ENCODE measurements at regions not wholly inside any gene's neighbourhood (a gene's known extent, or its start where the extent isn't known, plus 50 kb on each side); places are given as distances from the start of the nearest gene placed in this dataset.

DNA sequence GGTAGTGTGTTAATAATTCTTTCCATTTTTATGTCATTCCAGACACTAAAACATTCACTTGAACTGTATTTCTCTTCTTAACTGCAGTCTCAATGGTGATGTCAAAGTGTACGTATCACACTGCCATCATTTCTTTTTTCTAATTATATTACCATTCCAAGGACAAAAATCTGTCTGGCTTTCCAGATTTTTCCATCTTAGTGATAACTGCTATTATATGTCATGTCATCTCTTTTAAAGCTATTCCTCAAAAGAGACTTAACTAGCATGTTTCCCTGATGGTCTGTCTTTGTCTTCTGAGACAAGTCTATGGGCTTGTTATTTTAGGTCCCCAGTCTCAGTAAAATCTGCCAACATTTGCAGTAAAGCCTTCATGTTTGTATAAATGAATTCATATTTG lies 1207.1 kb downstream of the PCDH17 start:
- no peak for DNase-seq

- no peak for DNase-seq
Observed at GRCh38 chr13:58843071-58843470, 1211.5 kb downstream of the PCDH17 start.

GRCh38 chr13:58843567-58843966 lies 1212.0 kb downstream of the PCDH17 start:
- DNase-seq = no peak

DNA sequence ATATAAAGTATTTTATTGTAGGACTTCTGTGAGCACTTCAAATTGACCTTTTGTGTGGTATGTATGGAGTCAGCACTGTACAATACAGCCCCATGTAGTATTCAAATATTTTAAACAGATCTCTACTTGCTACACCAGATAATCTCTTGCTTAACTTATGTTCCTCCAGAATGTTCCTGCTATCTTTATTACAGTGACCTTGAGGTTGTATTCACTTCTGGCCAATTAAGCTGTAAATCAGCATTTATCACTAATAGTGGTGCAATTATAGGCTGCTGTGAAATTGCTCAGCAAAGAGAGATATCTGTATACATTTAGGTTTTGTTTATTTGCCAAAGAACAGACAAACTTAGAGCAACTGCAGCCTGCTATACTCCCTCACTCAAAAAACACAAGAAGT lies 1218.6 kb downstream of the PCDH17 start:
- no peak for DNase-seq

DNA sequence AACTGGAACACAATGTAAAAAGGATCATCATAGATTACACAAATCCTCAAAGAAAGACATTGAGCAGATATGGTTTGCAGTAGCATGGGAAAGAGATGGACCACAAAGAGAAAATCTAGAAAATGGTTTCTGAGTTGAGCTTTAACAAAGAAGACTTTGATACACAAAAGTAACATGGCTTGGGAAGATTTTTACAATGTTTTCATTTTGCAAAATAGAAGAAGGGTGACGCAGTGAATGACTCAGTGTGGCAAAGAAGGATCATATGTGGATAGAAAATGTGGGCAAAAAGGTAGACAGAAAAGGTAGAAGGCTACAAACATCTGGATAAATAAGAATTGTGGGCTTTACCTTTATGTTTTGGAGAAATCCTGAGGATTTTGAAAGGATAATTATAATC lies 1220.5 kb downstream of the PCDH17 start:
- DNase-seq = no peak

DNA sequence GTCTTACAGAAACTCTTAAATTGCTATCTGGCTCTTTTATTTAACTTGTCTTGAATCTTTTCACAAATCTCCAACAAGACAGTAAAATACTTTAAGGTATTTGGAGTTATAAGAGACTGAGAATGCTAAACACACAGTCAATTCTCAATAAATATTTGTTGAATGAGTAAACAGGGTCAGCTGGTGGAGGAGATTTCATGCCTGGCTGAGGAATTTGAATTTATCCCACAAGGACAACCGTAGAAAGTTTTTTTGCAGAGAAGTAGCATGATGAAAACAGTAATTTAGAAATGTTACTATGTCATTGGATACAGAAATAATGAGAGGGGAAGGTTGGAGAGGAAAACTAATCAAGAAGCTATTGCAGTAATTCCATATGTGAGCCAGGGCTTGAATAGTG lies 1223.7 kb downstream of the PCDH17 start:
- DNase-seq = no peak

- DNase-seq = no peak
Observed at GRCh38 chr13:58858870-58859371, 1227.4 kb downstream of the PCDH17 start.

DNA sequence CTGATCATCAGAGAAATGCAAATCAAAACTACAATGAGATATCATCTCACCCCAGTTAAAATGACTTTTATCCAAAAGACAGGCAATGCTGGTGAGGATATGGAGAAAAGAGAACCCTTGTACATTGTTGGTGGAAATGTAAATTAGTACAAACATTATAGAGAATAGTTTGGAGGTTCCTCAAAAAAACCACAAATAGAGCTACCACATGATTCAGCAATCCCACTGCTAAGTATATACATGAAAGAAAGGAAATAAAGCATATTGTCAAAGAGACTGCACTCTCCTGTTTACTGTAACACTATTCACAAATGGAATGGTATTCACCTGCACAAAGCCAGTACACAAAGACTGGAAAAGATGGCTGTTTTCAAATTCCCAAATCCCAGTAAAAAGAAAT lies 1233.7 kb downstream of the PCDH17 start:
- DNase-seq = no peak

DNA sequence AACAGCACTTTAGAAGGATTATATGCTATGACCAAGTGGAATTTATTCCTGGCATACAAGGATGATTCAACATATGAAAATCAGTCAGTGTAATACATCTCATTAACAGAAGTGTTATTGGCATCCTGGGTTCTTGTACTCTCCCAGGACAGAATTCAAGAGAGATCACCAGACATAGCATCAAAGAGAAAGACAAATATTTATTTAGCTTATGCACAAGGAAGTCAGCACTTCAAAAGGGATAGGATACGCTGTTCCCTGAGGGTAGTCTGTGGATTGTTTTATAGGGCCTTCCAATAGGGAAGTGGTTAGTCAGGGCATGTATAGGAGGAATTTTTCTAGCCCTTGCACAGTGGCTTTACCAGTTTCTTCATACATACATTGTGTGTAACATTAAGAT lies 1238.0 kb downstream of the PCDH17 start:
- DNase-seq = no peak

DNA sequence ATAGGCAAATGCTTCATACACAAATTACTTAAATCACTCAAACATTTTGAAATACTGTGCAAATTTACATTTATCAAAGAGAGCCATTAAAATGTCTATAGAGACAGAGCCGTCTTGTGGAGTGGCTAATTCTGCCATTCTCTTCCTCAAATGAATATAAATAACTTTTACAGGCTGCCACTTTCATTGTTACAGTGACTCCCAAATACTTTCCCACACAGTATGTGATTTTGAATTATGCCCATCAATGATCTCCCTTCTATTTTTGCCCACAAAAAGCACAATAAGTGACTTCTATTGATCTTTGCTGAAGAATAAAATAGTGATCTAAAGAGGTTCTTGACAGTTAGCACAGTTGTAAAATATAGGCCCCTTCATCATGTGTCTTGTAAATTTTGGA lies 1244.9 kb downstream of the PCDH17 start:
- DNase-seq = no peak

DNA sequence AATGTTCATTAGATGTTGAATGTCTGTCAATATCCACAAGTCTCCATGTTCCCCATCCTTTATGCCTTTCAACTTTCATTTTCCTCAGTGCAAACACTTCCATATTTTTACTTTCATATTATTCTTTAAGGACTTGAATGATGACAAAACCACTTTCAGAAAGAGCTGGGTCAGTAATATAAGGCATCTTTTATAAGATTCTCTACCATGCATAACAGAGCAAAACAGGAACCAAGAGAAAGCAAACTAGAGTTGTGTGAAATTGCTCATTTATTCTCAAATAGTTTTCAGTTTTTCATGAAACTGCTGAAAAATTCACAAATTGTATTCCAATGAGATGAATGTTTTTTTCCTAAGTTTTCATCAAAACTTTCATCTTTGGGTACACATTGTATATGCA lies 1247.6 kb downstream of the PCDH17 start:
- DNase-seq = no peak

GRCh38 chr13:58882516-58882915 lies 1251.0 kb downstream of the PCDH17 start:
- no peak for DNase-seq

DNA sequence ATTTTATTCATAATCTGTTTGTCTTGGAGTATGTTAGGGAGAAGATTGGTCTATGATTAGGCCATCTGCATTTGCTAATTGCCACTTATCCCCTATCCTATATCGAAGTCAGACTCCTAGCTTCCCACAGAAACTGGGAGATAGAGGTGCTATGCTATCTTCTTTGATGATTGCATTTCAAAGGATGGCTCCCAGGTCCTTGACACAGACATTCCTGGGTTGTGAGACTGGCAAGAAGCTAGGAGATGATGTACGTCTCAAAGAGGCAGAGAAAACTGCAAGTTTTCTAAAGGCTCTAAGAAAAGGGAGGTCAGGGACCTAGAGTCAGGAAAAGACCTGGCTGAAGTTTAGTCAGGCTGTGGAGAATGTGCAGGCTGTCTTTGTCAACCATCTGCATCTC lies 1251.9 kb downstream of the PCDH17 start:
- DNase-seq = no peak

DNA sequence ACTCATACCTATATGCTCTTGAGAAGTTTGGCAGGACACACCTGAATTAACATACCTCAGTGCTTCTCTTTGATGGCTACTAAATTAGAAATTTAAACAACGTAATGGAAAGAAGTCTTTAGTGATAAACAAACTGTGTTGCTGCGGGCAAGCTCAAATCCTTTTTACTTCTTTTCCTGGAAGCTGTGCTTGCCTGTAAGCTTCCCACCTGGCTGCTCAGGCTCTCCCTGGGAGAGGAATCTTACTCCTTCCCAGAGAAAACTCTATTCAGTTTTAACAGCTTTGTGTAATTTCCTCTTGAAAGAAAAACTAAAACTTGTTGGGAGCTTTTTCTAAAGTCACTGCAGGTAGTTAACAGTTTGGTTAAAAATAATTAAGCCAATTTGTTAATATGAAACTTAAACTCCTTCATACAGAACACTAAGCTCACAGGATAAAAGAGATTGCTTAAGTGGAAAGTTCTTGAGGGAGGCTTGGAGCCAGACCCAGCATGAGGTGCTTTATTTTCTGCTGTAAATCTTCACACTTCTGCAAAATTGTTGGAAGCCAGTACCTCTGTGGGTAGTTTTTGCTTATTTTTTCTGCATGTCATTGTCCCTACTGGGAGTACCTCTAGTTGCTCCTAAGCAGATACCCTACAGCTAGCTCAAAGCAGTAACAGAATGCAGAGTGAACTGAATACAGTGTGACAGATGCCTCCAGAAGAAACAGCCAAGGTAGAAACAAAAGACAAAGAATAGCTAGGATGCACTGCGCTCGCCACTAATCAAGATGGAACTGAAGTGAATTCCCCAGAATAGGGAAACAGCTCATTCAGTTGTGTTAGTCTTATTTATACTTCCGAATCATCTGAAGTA lies 1253.0 kb downstream of the PCDH17 start:
- no peak for DNase-seq

DNA sequence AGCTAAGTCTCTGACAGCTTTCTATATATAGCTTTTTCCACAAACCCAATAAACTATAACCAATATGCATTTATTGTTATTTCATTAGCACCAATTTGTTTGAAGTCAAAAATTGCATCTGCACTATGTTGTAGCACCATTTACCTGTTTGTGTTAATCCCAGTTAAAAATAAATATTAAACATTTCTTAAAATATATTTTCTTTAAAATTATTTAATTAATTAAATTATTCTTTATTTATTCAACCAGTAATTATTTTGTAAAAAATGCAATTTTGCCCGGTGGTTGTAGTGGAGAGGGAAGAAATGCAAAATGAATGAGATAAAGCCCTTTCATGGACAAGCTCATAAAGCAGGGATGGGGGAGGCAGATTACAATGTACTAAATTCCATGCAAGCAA lies 1257.9 kb downstream of the PCDH17 start:
- no peak for DNase-seq

DNA sequence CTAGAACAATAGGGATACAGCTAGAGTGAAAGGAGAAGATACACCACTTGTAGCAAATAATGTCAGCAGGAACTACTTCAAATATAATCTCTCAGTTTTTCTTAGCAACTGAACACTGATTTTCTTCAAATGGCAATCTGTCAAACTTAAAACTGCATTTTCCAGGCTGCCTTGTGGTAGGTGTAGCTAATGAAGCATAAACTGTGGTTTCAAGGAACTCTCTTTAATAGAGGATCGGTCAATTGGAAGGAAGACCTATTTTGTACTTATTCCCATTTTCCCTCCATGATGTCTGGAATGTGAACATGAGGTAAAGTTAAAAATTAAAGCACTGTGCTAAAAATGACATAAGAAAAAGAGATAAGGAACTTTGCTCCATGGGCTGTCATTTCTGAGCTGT lies 1261.9 kb downstream of the PCDH17 start:
- DNase-seq = peak; percentile 15

DNA sequence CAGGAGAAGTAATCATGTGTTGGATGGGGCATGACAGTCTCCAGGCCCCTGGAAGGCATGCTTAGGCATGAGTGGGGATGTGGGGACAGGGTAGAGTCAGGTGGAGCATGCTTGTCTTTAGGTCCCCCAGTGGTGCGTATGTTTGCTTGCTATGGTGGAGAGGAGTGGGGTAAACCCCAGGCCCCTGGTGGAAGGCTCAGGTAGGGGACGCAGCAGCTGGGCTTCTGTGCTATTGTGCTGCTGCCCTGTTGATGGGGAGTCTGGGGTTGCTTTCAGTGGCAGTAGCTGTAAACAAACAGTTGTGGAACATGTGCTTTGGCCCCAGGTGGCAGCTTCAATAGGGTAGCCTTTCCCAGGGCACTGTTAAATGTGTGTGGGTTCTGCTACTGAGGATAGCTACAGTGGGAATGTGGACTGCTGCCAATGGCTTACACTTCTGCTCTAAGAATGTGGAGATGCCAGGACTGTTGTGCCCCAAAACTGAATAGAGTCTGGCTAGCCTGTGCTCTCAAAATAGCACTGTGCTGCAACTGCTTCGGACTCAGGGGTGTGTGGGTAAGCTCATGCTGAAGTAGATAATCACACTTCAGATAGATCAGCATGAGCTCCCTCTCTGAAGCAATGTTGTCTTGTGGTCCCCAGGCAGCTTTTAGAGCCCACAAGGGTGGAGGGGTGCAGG lies 1257.3 kb downstream of the DIAPH3 start:
- DNase-seq = peak; percentile 24

DNA sequence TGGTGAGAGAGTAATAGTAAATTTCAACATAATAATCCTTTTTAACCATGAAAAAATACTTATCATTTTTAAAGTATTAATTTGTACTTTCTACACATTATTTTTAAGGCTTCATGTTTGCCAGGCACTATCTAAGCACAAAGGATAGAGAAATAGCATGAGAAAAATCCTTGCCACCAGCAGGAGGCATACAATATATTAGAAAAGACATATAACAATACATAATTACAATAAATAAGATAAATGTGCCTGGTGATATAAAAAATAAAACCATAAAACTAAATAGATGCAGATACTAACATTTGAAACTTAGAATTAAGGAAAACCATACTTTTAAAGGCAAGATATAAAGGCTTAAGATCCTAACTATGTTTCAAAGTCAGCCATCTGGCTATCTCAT lies 1256.4 kb downstream of the DIAPH3 start:
- DNase-seq = no peak

- DNase-seq = no peak
Observed at GRCh38 chr13:58908019-58908679, 1255.6 kb downstream of the DIAPH3 start.

DNA sequence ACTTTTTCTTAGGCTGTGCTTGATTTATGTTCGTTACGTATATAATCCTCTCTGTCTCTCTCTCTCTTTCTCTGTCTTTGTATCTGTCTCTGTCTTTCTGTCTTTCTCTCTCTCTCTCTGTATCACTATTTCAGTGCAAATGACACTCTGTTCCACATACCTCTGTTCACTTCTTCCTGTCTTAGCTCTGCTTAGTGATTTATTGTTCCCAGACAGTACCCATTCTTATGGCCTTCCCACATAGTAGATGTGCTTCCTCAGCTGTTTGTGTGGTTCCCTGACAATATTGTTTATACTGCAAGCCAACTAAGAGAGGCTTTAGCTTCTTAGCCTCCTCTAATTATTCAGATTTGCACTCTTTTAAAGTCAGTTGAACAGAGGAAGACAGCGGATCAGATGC lies 1244.2 kb downstream of the DIAPH3 start:
- DNase-seq = no peak

- no peak for DNase-seq
Observed at GRCh38 chr13:58921129-58921528, 1242.6 kb downstream of the DIAPH3 start.

- no peak for DNase-seq
Observed at GRCh38 chr13:58926858-58927257, 1236.9 kb downstream of the DIAPH3 start.

GRCh38 chr13:58933475-58933874 lies 1230.3 kb downstream of the DIAPH3 start:
- DNase-seq = no peak

GRCh38 chr13:58935689-58936088 lies 1228.0 kb downstream of the DIAPH3 start:
- DNase-seq = no peak

Data from NCI-H2171 treated with DMSO at 0.1 percent for 48 hours (cell line).